Neural progenitor cell (in vitro differentiated cells): ENCODE measurements at regions not wholly inside any gene's neighbourhood (a gene's known extent, or its start where the extent isn't known, plus 50 kb on each side); places are given as distances from the start of the nearest gene placed in this dataset.

Source experiments
- DNase-seq: peaks from one replicate; pipeline ENCODE4 v3.0.0-alpha.2; 2016; ENCODE audit warnings: low spot score
- H2AFZ ChIP-seq: fragments of 200-600 bp; sonication (generic); replicated peaks from 2 replicates; pipeline ENCODE4 v1.6.1; 2016; ENCODE audit warnings: antibody characterized with exemption
- H3F3A ChIP-seq: fragments of 200-600 bp; sonication (generic); 2 replicates; pipeline ENCODE4 v1.6.1; 2016; ENCODE audit warnings: antibody characterized with exemption, low read depth
- H3K27ac ChIP-seq: fragments of 200-600 bp; sonication (generic); 2 replicates; pipeline ENCODE4 v1.5.1; 2016; ENCODE audit warnings: mild to moderate bottlenecking
- H3K27me3 ChIP-seq: fragments of 200-600 bp; sonication (generic); 2 replicates; pipeline ENCODE4 v1.6.1; 2016; ENCODE audit warnings: mild to moderate bottlenecking, moderate library complexity
- H3K36me3 ChIP-seq: fragments of 200-600 bp; sonication (generic); 2 replicates; pipeline ENCODE4 v1.5.1; 2016
- H3K4me1 ChIP-seq: fragments of 200-600 bp; sonication (generic); 2 replicates; pipeline ENCODE4 v1.6.1; 2016; ENCODE audit warnings: mixed run types
- H3K4me2 ChIP-seq: fragments of 200-600 bp; sonication (generic); 2 replicates; pipeline ENCODE4 v1.6.1; 2016
- H3K4me3 ChIP-seq: fragments of 200-600 bp; sonication (generic); 2 replicates; pipeline ENCODE4 v1.5.1; 2016
- H3K79me2 ChIP-seq: fragments of 200-600 bp; sonication (generic); 2 replicates; pipeline ENCODE4 v1.6.1; 2016; ENCODE audit warnings: low read depth
- H3K9ac ChIP-seq: fragments of 200-600 bp; sonication (generic); 2 replicates; pipeline ENCODE4 v1.6.1; 2016
- H3K9me3 ChIP-seq: fragments of 200-600 bp; sonication (generic); 2 replicates; pipeline ENCODE4 v1.5.1; 2016; ENCODE audit warnings: low read depth
- H4K20me1 ChIP-seq: fragments of 200-600 bp; sonication (generic); 2 replicates; pipeline ENCODE4 v1.6.1; 2016; ENCODE audit warnings: low read depth
- H3K27ac Mint-ChIP-seq: 3 replicates; pipeline ENCODE4 v1.8.0; 2021; ENCODE audit warnings: mixed read lengths
- H3K27me3 Mint-ChIP-seq: 2 replicates; pipeline ENCODE4 v1.8.0; 2022; ENCODE audit warnings: low read depth, mild to moderate bottlenecking, inconsistent platforms, moderate library complexity, mixed read lengths; ENCODE audit not compliant: insufficient read depth
- H3K36me3 Mint-ChIP-seq: 3 replicates; pipeline ENCODE4 v1.8.0; 2021; ENCODE audit warnings: mixed read lengths
- H3K4me1 Mint-ChIP-seq: 3 replicates; pipeline ENCODE4 v1.8.0; 2021; ENCODE audit warnings: mixed read lengths
- H3K4me3 Mint-ChIP-seq: 3 replicates; pipeline ENCODE4 v1.8.0; 2021; ENCODE audit warnings: mild to moderate bottlenecking, moderate library complexity, mixed read lengths
- H3K9me3 Mint-ChIP-seq: 3 replicates; pipeline ENCODE4 v1.8.0; 2020; ENCODE audit warnings: mixed read lengths
- CTCF ChIP-seq: fragments of 200-600 bp; sonication (generic); IDR thresholded peaks from 2 replicates; pipeline ENCODE4 v1.5.1; 2017; ENCODE audit warnings: antibody characterized with exemption, mild to moderate bottlenecking
- EZH2 ChIP-seq: fragments of 200-600 bp; sonication (generic); IDR thresholded peaks from 2 replicates; pipeline ENCODE4 v1.6.1; 2017; ENCODE audit warnings: antibody characterized with exemption, mild to moderate bottlenecking, moderate library complexity
- EZH2phosphoT487 ChIP-seq: fragments of 200-600 bp; sonication (generic); IDR thresholded peaks from 2 replicates; pipeline ENCODE4 v1.6.1; 2017; ENCODE audit warnings: antibody characterized with exemption

GRCh38 chr16:17827313-17827712, 356.6 kb upstream of the XYLT1 start:
- Histone ChIP-seq H3K9ac (no peak overlapping the region), H3K36me3 (no peaks in the 10 kb centered on the region), H3K9me3 (no peaks in the 10 kb centered on the region), H4K20me1 (no peaks in the 10 kb centered on the region), H3F3A (no peaks in the 10 kb centered on the region), H3K27me3 (no peaks in the 10 kb centered on the region), H3K27ac (no peak overlapping the region), H3K4me1 (no peaks in the 10 kb centered on the region), H2AFZ (no peak overlapping the region), H3K4me3 (no peak overlapping the region), H3K79me2 (no peaks in the 10 kb centered on the region), H3K4me2 (no peak overlapping the region)
- no peaks in the 10 kb centered on the region for H3K36me3 Mint-ChIP-seq
- H3K4me3 Mint-ChIP-seq: no peak overlapping the region
- H3K4me1 Mint-ChIP-seq: no peaks in the 10 kb centered on the region
- no peak overlapping the region for H3K27ac Mint-ChIP-seq
- peaks cover 5% of the 10 kb centered on the region for H3K27me3 Mint-ChIP-seq
- DNase-seq: no peak
- no peak for TF ChIP-seq EZH2
- TF ChIP-seq EZH2phosphoT487: no peak
- no peak for TF ChIP-seq CTCF
- no peaks in the 10 kb centered on the region for H3K9me3 Mint-ChIP-seq

- no peaks in the 10 kb centered on the region for H3K27me3 ChIP-seq
- no peaks in the 10 kb centered on the region for H3F3A ChIP-seq
- H3K9me3 ChIP-seq: peaks cover 4% of the 10 kb centered on the region
- H3K27ac Mint-ChIP-seq: no peak overlapping the region
- no peak overlapping the region for H3K9ac ChIP-seq
- peaks cover 17% of the 10 kb centered on the region for H3K9me3 Mint-ChIP-seq
- no peak overlapping the region for H3K4me2 ChIP-seq
- H3K79me2 ChIP-seq: no peaks in the 10 kb centered on the region
- no peaks in the 10 kb centered on the region for H4K20me1 ChIP-seq
- H3K4me3 ChIP-seq: no peak overlapping the region
- no peaks in the 10 kb centered on the region for H3K36me3 ChIP-seq
- H2AFZ ChIP-seq: no peak overlapping the region
- H3K27ac ChIP-seq: no peak overlapping the region
- TF ChIP-seq EZH2phosphoT487 (no peak), CTCF (no peak), EZH2 (no peak)
- no peak for DNase-seq
- H3K4me1 Mint-ChIP-seq: peaks cover 2% of the 10 kb centered on the region
- no peaks in the 10 kb centered on the region for H3K36me3 Mint-ChIP-seq
- no peak overlapping the region for H3K4me3 Mint-ChIP-seq
- H3K4me1 ChIP-seq: no peaks in the 10 kb centered on the region
- H3K27me3 Mint-ChIP-seq: peaks cover 6% of the 10 kb centered on the region
Measured at GRCh38 chr16:17817943-17818342, 347.2 kb upstream of the XYLT1 start.

- Histone ChIP-seq H3K79me2 (no peaks in the 10 kb centered on the region), H3K27me3 (no peaks in the 10 kb centered on the region), H4K20me1 (no peaks in the 10 kb centered on the region), H3K36me3 (no peaks in the 10 kb centered on the region), H3K4me3 (no peak overlapping the region), H3F3A (no peaks in the 10 kb centered on the region), H2AFZ (no peak overlapping the region), H3K9me3 (peaks cover 4% of the 10 kb centered on the region), H3K4me2 (no peak overlapping the region), H3K4me1 (no peaks in the 10 kb centered on the region), H3K9ac (no peak overlapping the region), H3K27ac (no peak overlapping the region)
- Mint-ChIP-seq H3K4me1 (peaks cover 2% of the 10 kb centered on the region), H3K4me3 (no peak overlapping the region), H3K27me3 (peaks cover 6% of the 10 kb centered on the region), H3K9me3 (peaks cover 17% of the 10 kb centered on the region), H3K27ac (no peak overlapping the region), H3K36me3 (no peaks in the 10 kb centered on the region)
- no peak for DNase-seq
- TF ChIP-seq EZH2: no peak
- TF ChIP-seq EZH2phosphoT487: no peak
- no peak for TF ChIP-seq CTCF
Measured at GRCh38 chr16:17817260-17817659, 346.5 kb upstream of the XYLT1 start.
